ENCODE measurements at regions not wholly inside any gene's neighbourhood (a gene's known extent, or its start where the extent isn't known, plus 50 kb on each side); places are given as distances from the start of the nearest gene placed in this dataset.

DNA sequence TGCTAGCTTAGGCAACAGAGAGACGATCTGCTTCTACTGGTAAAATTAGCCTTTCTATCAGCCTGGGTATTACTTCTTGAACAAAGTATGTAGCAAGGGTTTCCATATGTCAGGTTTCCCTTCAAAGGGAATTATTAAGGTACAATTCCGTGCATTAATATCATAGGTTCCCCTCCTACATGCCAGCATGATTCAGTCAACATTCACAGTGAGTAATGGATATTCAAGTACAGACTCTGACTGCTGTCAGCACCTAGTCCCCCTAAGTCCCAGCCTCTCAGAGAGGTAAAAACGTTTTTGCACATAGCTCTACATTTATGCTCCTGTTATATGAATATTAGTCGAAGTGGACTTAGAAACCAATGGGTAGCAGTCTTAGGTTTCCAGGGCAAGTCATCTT, 322.4 kb upstream of the CCNG1 start:
- TF ChIP-seq GATA2 (IDR thresholded peaks at IDR 0.05; ENCODE audit: low read depth, low read length) (no peak), GATA3 (IDR thresholded peaks at IDR 0.05; ENCODE audit: low read depth, low read length) (no peak)

All from SH-SY5Y (cell line).